Liver (tissue), 8 donors: ENCODE measurements at regions not wholly inside any gene's neighbourhood (a gene's known extent, or its start where the extent isn't known, plus 50 kb on each side); places are given as distances from the start of the nearest gene placed in this dataset.

Source experiments
- DNase-seq: peaks from one replicate; pipeline ENCODE4 v3.0.0-alpha.2; 2017; ENCODE audit warnings: low spot score
- H3K27ac ChIP-seq, 2 donors: one replicate each; pipeline ENCODE4 v1.7.0; 2013; ENCODE audit warnings: inconsistent platforms in 2 of 2, low read length in 2 of 2, control low read depth in 1 of 2, low read depth in 1 of 2, mild to moderate bottlenecking in 1 of 2
- H3K27me3 ChIP-seq, 4 donors: one replicate each; pipeline versions ENCODE4 v1.6.1 to v1.7.0; 2013; ENCODE audit warnings: low read length in 3 of 4, inconsistent platforms in 1 of 4, mild to moderate bottlenecking in 1 of 4, moderate library complexity in 1 of 4; ENCODE audit not compliant: control insufficient read depth in 4 of 4, insufficient read depth in 4 of 4
- H3K36me3 ChIP-seq, 4 donors: one replicate each; pipeline versions ENCODE4 v1.6.1 to v1.7.0; 2013; ENCODE audit warnings: low read length in 3 of 4, mild to moderate bottlenecking in 3 of 4, low read depth in 1 of 4, moderate library complexity in 1 of 4; ENCODE audit not compliant: control insufficient read depth in 4 of 4, insufficient read depth in 3 of 4
- H3K4me1 ChIP-seq, 4 donors: one replicate each; pipeline versions ENCODE4 v1.6.1 to v1.7.0; 2013; ENCODE audit warnings: low read length in 3 of 4, mild to moderate bottlenecking in 3 of 4, moderate library complexity in 1 of 4; ENCODE audit not compliant: control insufficient read depth in 4 of 4, insufficient read depth in 4 of 4
- H3K4me3 ChIP-seq, 3 donors: one replicate each; pipeline versions ENCODE4 v1.6.1 to v1.7.0; 2013; ENCODE audit warnings: low read length in 3 of 3, control low read depth in 1 of 3, low read depth in 1 of 3, mild to moderate bottlenecking in 1 of 3
- H3K9ac ChIP-seq, 2 donors: one replicate each; pipeline ENCODE4 v1.7.0; 2013; ENCODE audit warnings: low read length in 2 of 2, mild to moderate bottlenecking in 2 of 2, moderate library complexity in 2 of 2, control low read depth in 1 of 2, low read depth in 1 of 2
- H3K9me3 ChIP-seq, 4 donors: one replicate each; pipeline versions ENCODE4 v1.6.1 to v1.7.0; 2013; ENCODE audit warnings: low read length in 3 of 4; ENCODE audit not compliant: control insufficient read depth in 4 of 4
- CTCF ChIP-seq: fragments of 150-350 bp; IDR thresholded peaks from 2 replicates; pipeline ENCODE4 v1.5.1; 2017; ENCODE audit warnings: improper control_type of control experiment, low read depth, low read length; ENCODE audit not compliant: missing input control
- EGR1 ChIP-seq, 2 donors: IDR thresholded peaks; 2 replicates each; pipeline ENCODE4 v1.6.1; 2016 to 2018; ENCODE audit warnings: antibody characterized with exemption in 2 of 2, low read depth in 2 of 2
- FOXA1 ChIP-seq: IDR thresholded peaks from 2 replicates; pipeline ENCODE4 v1.6.1; 2016; ENCODE audit warnings: antibody characterized with exemption
- FOXA2 ChIP-seq: IDR thresholded peaks from 2 replicates; pipeline ENCODE4 v1.6.1; 2016; ENCODE audit warnings: antibody characterized with exemption
- GABPA ChIP-seq, 2 donors: IDR thresholded peaks in 1 of 2; conservative IDR thresholded peaks in 1 of 2; 2 replicates each; pipeline ENCODE4 v1.6.1; 2016; ENCODE audit warnings: antibody characterized with exemption in 2 of 2, mild to moderate bottlenecking in 1 of 2, moderate library complexity in 1 of 2
- HNF4A ChIP-seq, 2 donors: conservative IDR thresholded peaks; 2 replicates each; pipeline ENCODE4 v1.6.1; 2016; ENCODE audit warnings: antibody characterized with exemption in 2 of 2, mild to moderate bottlenecking in 2 of 2
- HNF4G ChIP-seq: IDR thresholded peaks from 2 replicates; pipeline ENCODE4 v1.6.1; 2016; ENCODE audit warnings: antibody characterized with exemption
- JUND ChIP-seq, 2 donors: IDR thresholded peaks; 2 replicates each; pipeline ENCODE4 v1.6.1; 2016; ENCODE audit warnings: antibody characterized with exemption in 2 of 2
- MAX ChIP-seq: IDR thresholded peaks from 2 replicates; pipeline ENCODE4 v1.6.1; 2016; ENCODE audit warnings: antibody characterized with exemption
- NR2F2 ChIP-seq: IDR thresholded peaks from 2 replicates; pipeline ENCODE4 v1.6.1; 2016; ENCODE audit warnings: antibody characterized with exemption
- RAD21 ChIP-seq, 2 donors: IDR thresholded peaks; 2 replicates each; pipeline ENCODE4 v1.6.1; 2016; ENCODE audit warnings: antibody characterized with exemption in 2 of 2, mild to moderate bottlenecking in 2 of 2
- RXRA ChIP-seq, 2 donors: IDR thresholded peaks; 2 replicates each; pipeline ENCODE4 v1.6.1; 2017 to 2018; ENCODE audit warnings: antibody characterized with exemption in 2 of 2, mild to moderate bottlenecking in 1 of 2
- SP1 ChIP-seq: IDR thresholded peaks from 2 replicates; pipeline ENCODE4 v1.6.1; 2018; ENCODE audit warnings: antibody characterized with exemption, mild to moderate bottlenecking
- TAF1 ChIP-seq: conservative IDR thresholded peaks from 2 replicates; pipeline ENCODE4 v1.6.1; 2016; ENCODE audit warnings: antibody characterized with exemption, mild to moderate bottlenecking
- YY1 ChIP-seq: IDR thresholded peaks from 2 replicates; pipeline ENCODE4 v1.6.1; 2016; ENCODE audit warnings: antibody characterized with exemption, mild to moderate bottlenecking
- ZBTB33 ChIP-seq: IDR thresholded peaks from 2 replicates; pipeline ENCODE4 v1.6.1; 2016; ENCODE audit warnings: antibody characterized with exemption
- WGBS: extraction: QIAGEN DNeasy Blood & Tissue Kit; methylation state at CpG from one replicate; pipeline ENCODE4 v1.1.7; 2013; 5-methylcytosine and 5-hydroxymethylcytosine counted together
- donor health status: healthy.
- donor health status: healthy.
- donor health status: healthy.
- donor health status: healthy.
- donor health status: healthy.

- no peak for TF ChIP-seq EGR1 (IDR thresholded peaks at IDR 0.05; ENCODE audit: low read depth in 2 of 2)
- TF ChIP-seq TAF1: no peak
- no peak for TF ChIP-seq RXRA (IDR thresholded peaks at IDR 0.05)
- no peak for TF ChIP-seq GABPA (IDR thresholded peaks at IDR 0.05 in 1 of 2, conservative IDR thresholded peaks at IDR 0.05 in 1 of 2)
Measured at GRCh38 chr4:146062340-146062739, 113.2 kb upstream of the LSM6 start (continued).

- WGBS: 55% methylated on average over 4 of the region's 4 CpGs
- Histone ChIP-seq H3K36me3 (no peaks in the 10 kb centered on the region), H3K9ac (no peak overlapping the region), H3K9me3 (no peaks in the 10 kb centered on the region), H3K27ac (no peak overlapping the region), H3K27me3 (no peaks in the 10 kb centered on the region), H3K4me1 (no peaks in the 10 kb centered on the region), H3K4me3 (no peak overlapping the region)
- TF ChIP-seq HNF4A (conservative IDR thresholded peaks at IDR 0.05) (no peak), RXRA (IDR thresholded peaks at IDR 0.05) (no peak), CTCF (no peak), SP1 (no peak), TAF1 (no peak), YY1 (no peak), MAX (no peak), EGR1 (IDR thresholded peaks at IDR 0.05; ENCODE audit: low read depth in 2 of 2) (no peak)
- DNase-seq: no peak
Measured at GRCh38 chr4:146061610-146062334, 113.7 kb upstream of the LSM6 start.

- H3K27me3 ChIP-seq: no peaks in the 10 kb centered on the region
- WGBS: 61% methylated on average over 3 of the region's 3 CpGs
- DNase-seq: no peak
- H3K27ac ChIP-seq: no peak overlapping the region
- H3K4me3 ChIP-seq: no peak overlapping the region
- TF ChIP-seq EGR1 (IDR thresholded peaks at IDR 0.05; ENCODE audit: low read depth in 2 of 2) (no peak), MAX (no peak), FOXA2 (no peak), HNF4G (no peak), JUND (IDR thresholded peaks at IDR 0.05) (no peak), NR2F2 (no peak), SP1 (no peak), FOXA1 (no peak), RAD21 (IDR thresholded peaks at IDR 0.05) (no peak)
- H3K4me1 ChIP-seq: no peaks in the 10 kb centered on the region
- H3K9ac ChIP-seq: no peak overlapping the region
- no peaks in the 10 kb centered on the region for H3K36me3 ChIP-seq
- H3K9me3 ChIP-seq: no peaks in the 10 kb centered on the region
Measured at GRCh38 chr4:146059865-146060264, 115.7 kb upstream of the LSM6 start.

- Histone ChIP-seq H3K4me1 (no peaks in the 10 kb centered on the region), H3K9ac (no peak overlapping the region), H3K27ac (no peak overlapping the region), H3K9me3 (no peaks in the 10 kb centered on the region), H3K27me3 (no peaks in the 10 kb centered on the region), H3K4me3 (no peak overlapping the region), H3K36me3 (no peaks in the 10 kb centered on the region)
- no peak for DNase-seq
- TF ChIP-seq ZBTB33: no peak
- no peak for TF ChIP-seq FOXA1
- TF ChIP-seq YY1: no peak
- no peak for TF ChIP-seq NR2F2
- no peak for TF ChIP-seq HNF4G
- 77% methylated on average over 1 of the region's 1 CpG for WGBS
Measured at GRCh38 chr4:146059151-146059550, 116.4 kb upstream of the LSM6 start.
